HEK293 (cell line): ENCODE measurements at regions not wholly inside any gene's neighbourhood (a gene's known extent, or its start where the extent isn't known, plus 50 kb on each side); places are given as distances from the start of the nearest gene placed in this dataset.

Source experiments
- CTCF ChIA-PET: fragments of 350-600 bp; formaldehyde crosslinking; extraction: SDS; loops from one replicate; lab custom pipeline; 2021; ENCODE audit warnings: antibody characterized with exemption; lab: Yijun Ruan, JAX
- POLR2A ChIA-PET: fragments of 300-600 bp; formaldehyde crosslinking; extraction: SDS; loops from one replicate; lab custom pipeline; 2020; ENCODE audit warnings: antibody characterized with exemption, inconsistent platforms; lab: Yijun Ruan, JAX
- H3K27ac ChIP-seq: fragments of 200-500 bp; sonication (Bioruptor generic); 2 replicates; pipeline ENCODE4 v1.5.1; 2014; ENCODE audit warnings: low read depth, low read length, control low read depth, inconsistent platforms; ENCODE audit errors: extremely low read depth
- H3K36me3 ChIP-seq, 2 experiments: fragments of 200-500 bp in 1 of 2; sonication (Bioruptor generic) in 1 of 2; 1 replicate in 1 of 2; 2 replicates in 1 of 2; pipeline ENCODE4 v1.5.1; 2014 to 2017; ENCODE audit warnings: inconsistent platforms in 2 of 2, low read length in 2 of 2; ENCODE audit not compliant: control insufficient read depth in 2 of 2, insufficient read depth in 1 of 2
- H3K4me1 ChIP-seq: fragments of 200-500 bp; sonication (Bioruptor generic); 2 replicates; pipeline ENCODE4 v1.5.1; 2014; ENCODE audit warnings: mild to moderate bottlenecking, low read length, inconsistent platforms; ENCODE audit not compliant: control insufficient read depth, insufficient read depth
- H3K4me3 ChIP-seq: 2 replicates; pipeline ENCODE4 v1.5.1; 2011; ENCODE audit warnings: low read depth, mild to moderate bottlenecking, control low read depth, low read length, moderate library complexity
- H3K9me3 ChIP-seq: fragments of 200-500 bp; sonication (Bioruptor generic); 2 replicates; pipeline ENCODE4 v1.5.1; 2014; ENCODE audit warnings: low read depth, low read length, inconsistent platforms; ENCODE audit not compliant: control insufficient read depth, insufficient read depth
- EGR2 ChIP-seq: fragments of 450-650 bp; formaldehyde crosslinking; IDR thresholded peaks from 2 replicates; pipeline ENCODE4 v1.5.1; 2016; ENCODE audit warnings: low read depth, missing biosample characterization, missing genetic modification characterization
- REST ChIP-seq: fragments of 450-650 bp; formaldehyde crosslinking; IDR thresholded peaks from 2 replicates; pipeline ENCODE4 v1.5.1; 2016; ENCODE audit warnings: missing biosample characterization, missing genetic modification characterization
- SP7 ChIP-seq: fragments of 450-650 bp; formaldehyde crosslinking; IDR thresholded peaks from 2 replicates; pipeline ENCODE4 v1.5.1; 2016; ENCODE audit warnings: missing biosample characterization, missing genetic modification characterization
- YY1 ChIP-seq: fragments of 450-650 bp; formaldehyde crosslinking; IDR thresholded peaks from 2 replicates; pipeline ENCODE4 v1.5.1; 2018; ENCODE audit warnings: missing biosample characterization, missing genetic modification characterization
- ZBTB11 ChIP-seq: fragments of 450-650 bp; formaldehyde crosslinking; conservative IDR thresholded peaks from 2 replicates; pipeline ENCODE4 v1.5.1; 2016; ENCODE audit warnings: low read depth, missing biosample characterization, missing genetic modification characterization
- ZBTB21 ChIP-seq: fragments of 450-650 bp; formaldehyde crosslinking; IDR thresholded peaks from 2 replicates; pipeline ENCODE4 v1.5.1; 2017; ENCODE audit warnings: missing biosample characterization, missing genetic modification characterization
- ZBTB26 ChIP-seq: fragments of 450-650 bp; formaldehyde crosslinking; optimal IDR thresholded peaks from 2 replicates; pipeline ENCODE3; 2016; ENCODE audit warnings: missing biosample characterization, mild to moderate bottlenecking, missing genetic modification characterization
- ZBTB48 ChIP-seq: fragments of 450-650 bp; formaldehyde crosslinking; IDR thresholded peaks from 2 replicates; pipeline ENCODE4 v1.5.1; 2016; ENCODE audit warnings: missing biosample characterization, missing genetic modification characterization
- ZBTB49 ChIP-seq: fragments of 450-650 bp; formaldehyde crosslinking; IDR thresholded peaks from 2 replicates; pipeline ENCODE4 v1.5.1; 2016; ENCODE audit warnings: missing biosample characterization, missing genetic modification characterization, low read depth
- ZBTB6 ChIP-seq: fragments of 450-650 bp; formaldehyde crosslinking; IDR thresholded peaks from 2 replicates; pipeline ENCODE4 v1.5.1; 2017; ENCODE audit warnings: missing biosample characterization, missing genetic modification characterization
- ZNF114 ChIP-seq: fragments of 450-650 bp; formaldehyde crosslinking; IDR thresholded peaks from 2 replicates; pipeline ENCODE4 v1.5.0; 2017; ENCODE audit warnings: missing biosample characterization, missing genetic modification characterization
- ZNF155 ChIP-seq: fragments of 450-650 bp; formaldehyde crosslinking; IDR thresholded peaks from 2 replicates; pipeline ENCODE4 v1.5.1; 2016; ENCODE audit warnings: missing biosample characterization, missing genetic modification characterization
- ZNF16 ChIP-seq: fragments of 450-650 bp; formaldehyde crosslinking; IDR thresholded peaks from 2 replicates; pipeline ENCODE4 v1.5.1; 2016; ENCODE audit warnings: low read depth, missing biosample characterization, missing genetic modification characterization
- ZNF18 ChIP-seq: fragments of 450-650 bp; formaldehyde crosslinking; IDR thresholded peaks from 2 replicates; pipeline ENCODE4 v1.5.1; 2016; ENCODE audit warnings: missing biosample characterization, missing genetic modification characterization
- ZNF362 ChIP-seq: fragments of 450-650 bp; formaldehyde crosslinking; IDR thresholded peaks from 2 replicates; pipeline ENCODE4 v1.5.1; 2016; ENCODE audit warnings: missing biosample characterization, missing genetic modification characterization
- ZNF558 ChIP-seq: fragments of 450-650 bp; formaldehyde crosslinking; IDR thresholded peaks from 2 replicates; pipeline ENCODE4 v1.5.1; 2016; ENCODE audit warnings: missing biosample characterization, missing genetic modification characterization
- ZNF560 ChIP-seq: fragments of 450-650 bp; formaldehyde crosslinking; IDR thresholded peaks from 2 replicates; pipeline ENCODE4 v1.5.1; 2017; ENCODE audit warnings: missing biosample characterization, missing genetic modification characterization, borderline replicate concordance
- ZNF610 ChIP-seq: fragments of 450-650 bp; formaldehyde crosslinking; IDR thresholded peaks from 2 replicates; pipeline ENCODE4 v1.5.1; 2016; ENCODE audit warnings: missing biosample characterization, missing genetic modification characterization, borderline replicate concordance
- ZNF670 ChIP-seq: fragments of 450-650 bp; formaldehyde crosslinking; IDR thresholded peaks from 2 replicates; pipeline ENCODE4 v1.5.1; 2016; ENCODE audit warnings: missing biosample characterization, missing genetic modification characterization, low read depth
- ZSCAN5A ChIP-seq: fragments of 450-650 bp; formaldehyde crosslinking; IDR thresholded peaks from 2 replicates; pipeline ENCODE4 v1.5.1; 2016; ENCODE audit warnings: missing biosample characterization, missing genetic modification characterization

- no peaks in the 10 kb centered on the region for H3K36me3 ChIP-seq
- no peak overlapping the region for H3K4me3 ChIP-seq
- H3K4me1 ChIP-seq, result no peaks in the 10 kb centered on the region
- ChIA-PET POLR2A (no interaction called here), CTCF (interaction anchor here (0.7 kb wide), 1 partner anchor 41 kb away, joined by 3 read pairs; no protein-coding TSS in a partner anchor)
- H3K27ac ChIP-seq, result no peak overlapping the region
- no peaks in the 10 kb centered on the region for H3K9me3 ChIP-seq
- TF ChIP-seq ZBTB21, result no peak
- TF ChIP-seq EGR2 (tag by site-specific recombination), result no peak
- TF ChIP-seq ZNF670, result no peak
- TF ChIP-seq ZNF558 (tag by site-specific recombination), result no peak
- no peak for TF ChIP-seq ZBTB6 (tag by site-specific recombination)
- TF ChIP-seq ZNF362, result no peak
- TF ChIP-seq SP7 (tag by site-specific recombination), result no peak
- no peak for TF ChIP-seq ZBTB49 (tag by site-specific recombination)
- no peak for TF ChIP-seq ZBTB26 (tag by site-specific recombination)
- TF ChIP-seq ZSCAN5A, result no peak
- no peak for TF ChIP-seq ZNF16 (tag by site-specific recombination)
- no peak for TF ChIP-seq ZNF18 (tag by site-specific recombination)
- no peak for TF ChIP-seq ZNF560 (tag by site-specific recombination)
- TF ChIP-seq ZNF155, result no peak
- no peak for TF ChIP-seq REST (tag by site-specific recombination)
- no peak for TF ChIP-seq YY1 (tag by site-specific recombination)
- TF ChIP-seq ZNF114 (tag by site-specific recombination), result no peak
- no peak for TF ChIP-seq ZBTB48 (tag by site-specific recombination)
- no peak for TF ChIP-seq ZBTB11 (tag by site-specific recombination)
- TF ChIP-seq ZNF610 (tag by site-specific recombination), result no peak
Observed at GRCh38 chr3:148601766-148602685, 95.7 kb upstream of the AGTR1 start.
